ENCODE measurements at regions not wholly inside any gene's neighbourhood (a gene's known extent, or its start where the extent isn't known, plus 50 kb on each side); places are given as distances from the start of the nearest gene placed in this dataset.
"Not testable (repeated sequence)": the region's sequence is repeated elsewhere in the genome, so short reads cannot be mapped to it uniquely, and the experiment has no call there.

- DNase-seq = no peak
Observed at GRCh38 chr2:72031346-72032110, 116.1 kb downstream of the CYP26B1 start.

- DNase-seq = no peak
Observed at GRCh38 chr2:72028996-72029395, 118.7 kb downstream of the CYP26B1 start.

- DNase-seq = no peak
Observed at GRCh38 chr2:72028351-72028995, 119.2 kb downstream of the CYP26B1 start.

- DNase-seq = no peak
Observed at GRCh38 chr2:72027426-72028161, 120.1 kb downstream of the CYP26B1 start.

- no peak for DNase-seq
Observed at GRCh38 chr2:72026819-72027425, 120.7 kb downstream of the CYP26B1 start.

GRCh38 chr2:72024451-72025175 is 123.0 kb downstream of the CYP26B1 start:
- no peak for DNase-seq

GRCh38 chr2:72023678-72024390 is 123.8 kb downstream of the CYP26B1 start:
- DNase-seq = no peak

- DNase-seq = not testable (repeated sequence)
Observed at GRCh38 chr2:72021371-72021770, 126.3 kb downstream of the CYP26B1 start.

- no peak for DNase-seq
Observed at GRCh38 chr2:72015266-72015665, 132.4 kb downstream of the CYP26B1 start.

GRCh38 chr2:72014831-72015230 is 132.8 kb downstream of the CYP26B1 start:
- no peak for DNase-seq

GRCh38 chr2:72013726-72014125 is 133.9 kb downstream of the CYP26B1 start:
- no peak for DNase-seq

- DNase-seq = no peak
Observed at GRCh38 chr2:72012886-72013574, 134.6 kb downstream of the CYP26B1 start.

GRCh38 chr2:72011791-72012190 is 135.9 kb downstream of the CYP26B1 start:
- DNase-seq = no peak

GRCh38 chr2:72011370-72011689 is 136.3 kb downstream of the CYP26B1 start:
- no peak for DNase-seq

- DNase-seq = no peak
Observed at GRCh38 chr2:72010647-72011369, 136.9 kb downstream of the CYP26B1 start.

GRCh38 chr2:72008608-72009007 is 139.1 kb downstream of the CYP26B1 start:
- DNase-seq = no peak

- no peak for DNase-seq
Observed at GRCh38 chr2:72007402-72007801, 140.3 kb downstream of the CYP26B1 start.

- no peak for DNase-seq
Observed at GRCh38 chr2:72006188-72006736, 141.4 kb downstream of the CYP26B1 start.

GRCh38 chr2:72004976-72005375 is 142.7 kb downstream of the CYP26B1 start:
- no peak for DNase-seq

- DNase-seq = no peak
Observed at GRCh38 chr2:72004201-72004915, 143.3 kb downstream of the CYP26B1 start.

Data from NCI-H2107 (cell line).